ENCODE measurements at regions not wholly inside any gene's neighbourhood (a gene's known extent, or its start where the extent isn't known, plus 50 kb on each side); places are given as distances from the start of the nearest gene placed in this dataset.

GRCh38 chr13:91025442-91025841 lies 322.0 kb upstream of the MIR17HG start:
- intact Hi-C loops (cut with DNase I): no loop called here
- no peak for DNase-seq (ENCODE audit: low spot score)

GRCh38 chr13:91031508-91031907 lies 316.0 kb upstream of the MIR17HG start:
- H3K27ac ChIP-seq: no peak overlapping the region
- H3K4me1 ChIP-seq (replicated peaks): no peaks in the 10 kb centered on the region
- H3K4me3 ChIP-seq: no peak overlapping the region
- TF ChIP-seq POLR2AphosphoS5 (IDR thresholded peaks at IDR 0.05) (no peak), CTCF (IDR thresholded peaks at IDR 0.05) (no peak), POLR2A (IDR thresholded peaks at IDR 0.05) (no peak)
- intact Hi-C loops (cut with DNase I): no loop called here
- DNase-seq (ENCODE audit: low spot score): no peak
- H3K27me3 ChIP-seq (replicated peaks; ENCODE audit: insufficient read depth): no peaks in the 10 kb centered on the region
- no peaks in the 10 kb centered on the region for H3K9me3 ChIP-seq
- H3K36me3 ChIP-seq: no peaks in the 10 kb centered on the region
- 96% methylated on average over 3 of the region's 3 CpGs for WGBS

More at GRCh38 chr13:91025442-91025841, 322.0 kb upstream of the MIR17HG start:
- Histone ChIP-seq H3K4me3 (no peak overlapping the region), H3K36me3 (no peaks in the 10 kb centered on the region), H3K27me3 (replicated peaks; ENCODE audit: insufficient read depth) (no peaks in the 10 kb centered on the region), H3K9me3 (no peaks in the 10 kb centered on the region), H3K4me1 (replicated peaks) (no peaks in the 10 kb centered on the region), H3K27ac (no peak overlapping the region)
- no peak for TF ChIP-seq POLR2AphosphoS5 (IDR thresholded peaks at IDR 0.05)
- no peak for TF ChIP-seq POLR2A (IDR thresholded peaks at IDR 0.05)
- no peak for TF ChIP-seq CTCF (IDR thresholded peaks at IDR 0.05)

GRCh38 chr13:91032104-91032503 lies 315.4 kb upstream of the MIR17HG start:
- H3K9me3 ChIP-seq: no peaks in the 10 kb centered on the region
- no peak for DNase-seq (ENCODE audit: low spot score)
- no peak overlapping the region for H3K27ac ChIP-seq
- no peaks in the 10 kb centered on the region for H3K27me3 ChIP-seq (replicated peaks; ENCODE audit: insufficient read depth)
- H3K4me1 ChIP-seq (replicated peaks): no peaks in the 10 kb centered on the region
- 38% methylated on average over 1 of the region's 1 CpG for WGBS
- TF ChIP-seq CTCF (IDR thresholded peaks at IDR 0.05) (no peak), POLR2AphosphoS5 (IDR thresholded peaks at IDR 0.05) (no peak), POLR2A (IDR thresholded peaks at IDR 0.05) (no peak)
- no peak overlapping the region for H3K4me3 ChIP-seq
- H3K36me3 ChIP-seq: no peaks in the 10 kb centered on the region
- intact Hi-C loops (cut with DNase I): no loop called here

GRCh38 chr13:91036886-91037285 lies 310.6 kb upstream of the MIR17HG start:
- no peaks in the 10 kb centered on the region for H3K36me3 ChIP-seq
- H3K9me3 ChIP-seq: no peaks in the 10 kb centered on the region
- WGBS: 57% methylated on average over 3 of the region's 3 CpGs
- no peak overlapping the region for H3K27ac ChIP-seq
- intact Hi-C loops (cut with DNase I): no loop called here
- no peaks in the 10 kb centered on the region for H3K4me1 ChIP-seq (replicated peaks)
- TF ChIP-seq POLR2AphosphoS5 (IDR thresholded peaks at IDR 0.05) (no peak), POLR2A (IDR thresholded peaks at IDR 0.05) (no peak), CTCF (IDR thresholded peaks at IDR 0.05) (no peak)
- no peak overlapping the region for H3K4me3 ChIP-seq
- DNase-seq (ENCODE audit: low spot score): no peak
- no peaks in the 10 kb centered on the region for H3K27me3 ChIP-seq (replicated peaks; ENCODE audit: insufficient read depth)

GRCh38 chr13:91042870-91043269 lies 304.6 kb upstream of the MIR17HG start:
- 93% methylated on average over 1 of the region's 1 CpG for WGBS
- no peak overlapping the region for H3K27ac ChIP-seq
- no peaks in the 10 kb centered on the region for H3K9me3 ChIP-seq
- H3K4me3 ChIP-seq: no peak overlapping the region
- intact Hi-C loops (cut with DNase I): no loop called here
- no peaks in the 10 kb centered on the region for H3K4me1 ChIP-seq (replicated peaks)
- H3K27me3 ChIP-seq (replicated peaks; ENCODE audit: insufficient read depth): no peaks in the 10 kb centered on the region
- DNase-seq (ENCODE audit: low spot score): no peak
- TF ChIP-seq CTCF (IDR thresholded peaks at IDR 0.05) (no peak), POLR2A (IDR thresholded peaks at IDR 0.05) (no peak), POLR2AphosphoS5 (IDR thresholded peaks at IDR 0.05) (no peak)
- H3K36me3 ChIP-seq: no peaks in the 10 kb centered on the region

Data from prostate gland (tissue), 2 donors.